HL-60 (cell line): ENCODE measurements at regions not wholly inside any gene's neighbourhood (a gene's known extent, or its start where the extent isn't known, plus 50 kb on each side); places are given as distances from the start of the nearest gene placed in this dataset.

Experiments
- DNase-seq, 2 experiments: peaks; one replicate each; pipeline ENCODE4 v3.0.0-alpha.2; 2010 to 2020; ENCODE audit warnings: low read depth in 1 of 2, low spot score in 1 of 2
- H3K27ac ChIP-seq: fragments of 250-450 bp; sonication (Bioruptor Pico); replicated peaks from 2 replicates; pipeline ENCODE4 v1.5.1; 2020; ENCODE audit warnings: mild to moderate bottlenecking, moderate library complexity
- H3K27me3 ChIP-seq: fragments of 250-450 bp; sonication (Bioruptor Pico); 2 replicates; pipeline ENCODE4 v1.5.1; 2021; ENCODE audit warnings: mild to moderate bottlenecking, moderate library complexity; ENCODE audit not compliant: insufficient read depth, poor library complexity, severe bottlenecking
- H3K4me3 ChIP-seq: replicated peaks from 2 replicates; pipeline ENCODE4 v1.5.1; 2011; ENCODE audit warnings: mild to moderate bottlenecking, control low read depth, low read length; ENCODE audit not compliant: insufficient read depth
- CTCF ChIP-seq: IDR thresholded peaks from one replicate; pipeline ENCODE4 v1.5.1; 2011; ENCODE audit warnings: low read length, control low read depth, inconsistent platforms; ENCODE audit not compliant: insufficient read depth
- GABPA ChIP-seq: IDR thresholded peaks from 2 replicates; pipeline ENCODE4 v1.6.1; 2012; ENCODE audit warnings: low read depth
- POLR2AphosphoS5 ChIP-seq: IDR thresholded peaks from 2 replicates; pipeline ENCODE4 v1.6.1; 2012; ENCODE audit warnings: low read depth
- REST ChIP-seq: IDR thresholded peaks from 2 replicates; pipeline ENCODE4 v1.6.1; 2012; ENCODE audit warnings: low read depth; ENCODE audit not compliant: insufficient replicate concordance
- SPI1 ChIP-seq: IDR thresholded peaks from 2 replicates; pipeline ENCODE4 v1.6.1; 2012; ENCODE audit warnings: low read depth, mild to moderate bottlenecking, borderline replicate concordance

GRCh38 chr4:159674241-159674640 lies 571.4 kb downstream of the RAPGEF2 start:
- H3K27me3 ChIP-seq = no peaks in the 10 kb centered on the region
- no peak overlapping the region for H3K27ac ChIP-seq
- TF ChIP-seq SPI1 (no peak), REST (no peak), GABPA (no peak), POLR2AphosphoS5 (no peak), CTCF (no peak)
- no peak for DNase-seq
- no peak overlapping the region for H3K4me3 ChIP-seq

- TF ChIP-seq CTCF = no peak
- no peak for TF ChIP-seq REST
- no peak for TF ChIP-seq SPI1
- TF ChIP-seq POLR2AphosphoS5 = no peak
- no peak for TF ChIP-seq GABPA
- no peaks in the 10 kb centered on the region for H3K27me3 ChIP-seq
- no peak overlapping the region for H3K4me3 ChIP-seq
- H3K27ac ChIP-seq = no peak overlapping the region
- no peak for DNase-seq
These were observed 574.6 kb downstream of the RAPGEF2 start for GRCh38 chr4:159677521-159677920.

GRCh38 chr4:159682996-159683395 lies 580.1 kb downstream of the RAPGEF2 start:
- H3K4me3 ChIP-seq = no peak overlapping the region
- H3K27me3 ChIP-seq = no peaks in the 10 kb centered on the region
- no peak for DNase-seq
- no peak for TF ChIP-seq CTCF
- no peak for TF ChIP-seq GABPA
- no peak for TF ChIP-seq SPI1
- TF ChIP-seq REST = no peak
- TF ChIP-seq POLR2AphosphoS5 = no peak
- H3K27ac ChIP-seq = no peak overlapping the region
